ENCODE measurements at regions not wholly inside any gene's neighbourhood (a gene's known extent, or its start where the extent isn't known, plus 50 kb on each side); places are given as distances from the start of the nearest gene placed in this dataset.

DNA sequence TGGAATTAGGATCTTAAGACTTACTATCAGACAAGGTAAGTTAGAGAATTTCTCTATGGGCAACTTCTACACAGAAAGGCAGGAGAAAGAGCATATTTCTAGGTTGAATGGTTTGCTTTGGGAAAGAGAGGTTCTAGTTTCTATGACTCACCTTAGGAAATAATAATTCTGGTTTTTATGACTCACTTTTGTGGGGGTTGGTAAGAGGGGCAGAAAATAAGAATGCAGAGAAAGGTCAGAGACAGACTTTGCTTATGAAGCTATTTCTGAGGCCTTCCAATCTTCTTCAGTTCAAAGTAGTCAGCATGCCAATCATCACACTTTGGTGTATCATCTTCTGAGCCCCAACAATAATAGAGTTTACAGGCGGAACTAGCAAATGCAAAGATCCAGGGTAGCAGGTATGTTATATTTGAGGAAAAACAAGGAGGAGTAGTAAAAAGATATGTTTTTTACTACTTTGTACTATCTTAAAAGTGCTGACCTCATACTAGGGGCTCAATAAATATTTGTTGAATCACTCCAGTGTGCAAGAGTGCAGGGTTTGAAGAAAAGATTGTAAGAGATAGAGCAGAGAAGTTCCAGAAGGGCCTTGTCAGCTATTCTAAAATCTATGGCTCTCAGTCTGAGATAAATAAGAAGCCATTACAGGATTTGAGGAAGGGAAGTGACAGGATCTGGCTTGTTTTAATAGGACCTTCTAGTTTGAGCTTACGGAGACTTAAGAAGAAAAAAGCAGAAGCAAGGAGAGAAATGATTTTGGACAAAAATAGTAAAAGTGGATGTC is 56.7 kb upstream of the LRFN5 start:
- Histone ChIP-seq H3K79me2 (ENCODE audit: control insufficient read depth, insufficient read depth, low read length) (no peaks in the 10 kb centered on the region), H3K18ac (ENCODE audit: low read length) (no peak overlapping the region), H2AK5ac (ENCODE audit: low read length) (no peak overlapping the region), H2BK120ac (ENCODE audit: low read depth, low read length) (no peak overlapping the region), H4K8ac (ENCODE audit: low read depth, low read length) (no peak overlapping the region), H3K56ac (ENCODE audit: low read length) (no peak overlapping the region), H2BK5ac (ENCODE audit: low read length) (no peak overlapping the region), H3K27ac (ENCODE audit: low read depth, low read length) (no peak overlapping the region), H3K79me1 (ENCODE audit: low read length) (no peaks in the 10 kb centered on the region), H3K9ac (ENCODE audit: low read length) (no peak overlapping the region), H3K36me3 (ENCODE audit: control insufficient read depth, insufficient read depth, low read length) (no peaks in the 10 kb centered on the region), H3K4me1 (ENCODE audit: control insufficient read depth, low read depth, low read length) (no peaks in the 10 kb centered on the region), H3K23ac (ENCODE audit: low read length) (no peak overlapping the region), H4K5ac (ENCODE audit: low read length) (no peak overlapping the region), H2BK15ac (replicated peaks; ENCODE audit: low read depth) (no peak overlapping the region), H3K4ac (ENCODE audit: low read depth, low read length) (no peak overlapping the region), H3K4me3 (ENCODE audit: low read length) (no peak overlapping the region), H3K27me3 (ENCODE audit: insufficient read depth, low read length, poor library complexity) (no peaks in the 10 kb centered on the region), H3K4me2 (ENCODE audit: low read length) (no peak overlapping the region)
- no peak for DNase-seq
- no CpG with 5 or more reads among the region's 2 CpGs for WGBS (ENCODE audit: extremely low coverage, insufficient coverage, low lambda C conversion rate)

DNA sequence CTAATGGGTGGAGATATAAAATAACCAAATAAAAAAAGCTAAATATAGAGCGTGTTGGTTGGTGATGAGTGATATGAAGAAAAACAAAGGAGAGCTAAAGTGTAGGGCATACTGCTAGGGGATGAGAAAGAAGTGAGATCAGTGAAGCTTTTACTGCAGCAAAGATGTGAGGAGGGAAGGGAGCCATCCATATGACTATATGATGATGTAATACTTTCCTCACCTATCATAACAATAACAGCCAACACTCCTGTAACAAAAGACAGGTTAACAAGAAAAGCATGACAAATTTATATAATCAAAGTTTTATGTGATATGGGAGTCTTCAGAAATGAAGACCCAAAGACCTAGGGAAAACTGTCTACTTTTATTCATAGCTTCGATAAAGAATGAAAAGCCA is 57.4 kb upstream of the LRFN5 start:
- H4K5ac ChIP-seq (ENCODE audit: low read length) = no peak overlapping the region
- H3K4me3 ChIP-seq (ENCODE audit: low read length) = no peak overlapping the region
- no peaks in the 10 kb centered on the region for H3K36me3 ChIP-seq (ENCODE audit: control insufficient read depth, insufficient read depth, low read length)
- no peak overlapping the region for H3K56ac ChIP-seq (ENCODE audit: low read length)
- H3K79me2 ChIP-seq (ENCODE audit: control insufficient read depth, insufficient read depth, low read length) = no peaks in the 10 kb centered on the region
- no peaks in the 10 kb centered on the region for H3K27me3 ChIP-seq (ENCODE audit: insufficient read depth, low read length, poor library complexity)
- WGBS (ENCODE audit: extremely low coverage, insufficient coverage, low lambda C conversion rate) = 100% methylated on average over 1 of the region's 2 CpGs
- H3K79me1 ChIP-seq (ENCODE audit: low read length) = no peaks in the 10 kb centered on the region
- no peak overlapping the region for H2BK120ac ChIP-seq (ENCODE audit: low read depth, low read length)
- H3K4ac ChIP-seq (ENCODE audit: low read depth, low read length) = no peak overlapping the region
- no peaks in the 10 kb centered on the region for H3K4me1 ChIP-seq (ENCODE audit: control insufficient read depth, low read depth, low read length)
- H3K18ac ChIP-seq (ENCODE audit: low read length) = no peak overlapping the region
- H2BK15ac ChIP-seq (replicated peaks; ENCODE audit: low read depth) = no peak overlapping the region
- no peak overlapping the region for H3K9ac ChIP-seq (ENCODE audit: low read length)
- H2BK5ac ChIP-seq (ENCODE audit: low read length) = no peak overlapping the region
- H4K8ac ChIP-seq (ENCODE audit: low read depth, low read length) = no peak overlapping the region
- H2AK5ac ChIP-seq (ENCODE audit: low read length) = no peak overlapping the region
- no peak overlapping the region for H3K4me2 ChIP-seq (ENCODE audit: low read length)
- H3K27ac ChIP-seq (ENCODE audit: low read depth, low read length) = no peak overlapping the region
- no peak overlapping the region for H3K23ac ChIP-seq (ENCODE audit: low read length)
- DNase-seq = no peak

DNA sequence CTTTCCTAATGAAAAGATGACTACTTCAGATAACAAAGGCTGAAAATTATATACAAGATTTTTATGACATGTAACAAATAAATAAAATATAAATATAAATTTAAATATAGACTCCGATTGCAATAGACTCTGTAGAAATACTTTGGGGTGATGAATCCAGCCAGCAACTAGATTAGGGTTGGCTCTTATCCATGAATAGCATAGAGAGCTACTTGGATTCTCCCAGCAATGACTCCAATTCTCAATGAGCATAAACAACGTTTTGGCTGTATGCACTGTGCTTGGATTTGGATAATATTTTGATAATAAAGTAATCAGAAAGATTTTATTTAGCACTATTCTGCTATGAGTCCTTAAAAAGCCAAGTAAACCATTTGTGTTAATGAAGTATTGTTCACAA is 58.0 kb upstream of the LRFN5 start:
- H2BK5ac ChIP-seq (ENCODE audit: low read length) = no peak overlapping the region
- H3K9ac ChIP-seq (ENCODE audit: low read length) = no peak overlapping the region
- DNase-seq = no peak

DNA sequence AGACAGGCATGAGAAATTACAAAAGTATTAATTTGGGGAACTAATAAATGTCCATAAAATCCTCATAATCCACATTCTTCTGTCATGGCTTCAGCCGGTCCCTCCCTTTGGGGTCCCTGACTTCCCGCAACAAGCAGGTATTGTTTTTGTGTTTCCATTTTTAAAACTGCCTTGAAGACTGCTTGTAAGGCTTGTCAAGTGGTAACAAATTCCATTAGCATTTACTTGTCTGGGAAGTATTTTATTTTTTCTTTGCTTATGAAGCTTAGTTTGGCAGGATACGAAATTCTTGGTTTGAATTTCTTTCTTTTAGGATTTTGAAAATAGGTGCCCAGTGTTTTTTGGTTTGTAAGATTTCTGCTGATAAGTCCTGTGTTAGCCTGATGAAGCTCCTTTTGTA is 65.3 kb upstream of the LRFN5 start:
- no CpG with 5 or more reads among the region's 3 CpGs for WGBS (ENCODE audit: extremely low coverage, insufficient coverage, low lambda C conversion rate)
- no peak for DNase-seq
- H3K27me3 ChIP-seq (ENCODE audit: insufficient read depth, low read length, poor library complexity) = no peaks in the 10 kb centered on the region
- no peak overlapping the region for H3K4me2 ChIP-seq (ENCODE audit: low read length)
- no peak overlapping the region for H4K8ac ChIP-seq (ENCODE audit: low read depth, low read length)
- H2BK5ac ChIP-seq (ENCODE audit: low read length) = no peak overlapping the region
- H3K79me1 ChIP-seq (ENCODE audit: low read length) = no peaks in the 10 kb centered on the region
- H3K4me3 ChIP-seq (ENCODE audit: low read length) = no peak overlapping the region
- H3K23ac ChIP-seq (ENCODE audit: low read length) = no peak overlapping the region
- H2BK120ac ChIP-seq (ENCODE audit: low read depth, low read length) = no peak overlapping the region
- no peaks in the 10 kb centered on the region for H3K4me1 ChIP-seq (ENCODE audit: control insufficient read depth, low read depth, low read length)
- no peak overlapping the region for H2AK5ac ChIP-seq (ENCODE audit: low read length)
- H3K27ac ChIP-seq (ENCODE audit: low read depth, low read length) = no peak overlapping the region
- H3K56ac ChIP-seq (ENCODE audit: low read length) = no peak overlapping the region
- H3K4ac ChIP-seq (ENCODE audit: low read depth, low read length) = no peak overlapping the region
- no peaks in the 10 kb centered on the region for H3K79me2 ChIP-seq (ENCODE audit: control insufficient read depth, insufficient read depth, low read length)
- H4K5ac ChIP-seq (ENCODE audit: low read length) = no peak overlapping the region
- no peaks in the 10 kb centered on the region for H3K36me3 ChIP-seq (ENCODE audit: control insufficient read depth, insufficient read depth, low read length)
- no peak overlapping the region for H3K18ac ChIP-seq (ENCODE audit: low read length)
- no peak overlapping the region for H2BK15ac ChIP-seq (replicated peaks; ENCODE audit: low read depth)
- H3K9ac ChIP-seq (ENCODE audit: low read length) = no peak overlapping the region

More for the DNA sequence above, 58.0 kb upstream of the LRFN5 start:
- no peak overlapping the region for H3K27ac ChIP-seq (ENCODE audit: low read depth, low read length)
- H3K56ac ChIP-seq (ENCODE audit: low read length) = no peak overlapping the region
- WGBS (ENCODE audit: extremely low coverage, insufficient coverage, low lambda C conversion rate) = no CpG with 5 or more reads among the region's 2 CpGs
- H2AK5ac ChIP-seq (ENCODE audit: low read length) = no peak overlapping the region
- no peak overlapping the region for H2BK120ac ChIP-seq (ENCODE audit: low read depth, low read length)
- H3K36me3 ChIP-seq (ENCODE audit: control insufficient read depth, insufficient read depth, low read length) = no peaks in the 10 kb centered on the region
- no peak overlapping the region for H4K5ac ChIP-seq (ENCODE audit: low read length)
- no peak overlapping the region for H3K4ac ChIP-seq (ENCODE audit: low read depth, low read length)
- H3K79me1 ChIP-seq (ENCODE audit: low read length) = no peaks in the 10 kb centered on the region
- H3K4me3 ChIP-seq (ENCODE audit: low read length) = no peak overlapping the region
- H3K79me2 ChIP-seq (ENCODE audit: control insufficient read depth, insufficient read depth, low read length) = no peaks in the 10 kb centered on the region
- H4K8ac ChIP-seq (ENCODE audit: low read depth, low read length) = no peak overlapping the region
- H3K4me2 ChIP-seq (ENCODE audit: low read length) = no peak overlapping the region
- H3K23ac ChIP-seq (ENCODE audit: low read length) = no peak overlapping the region
- H3K4me1 ChIP-seq (ENCODE audit: control insufficient read depth, low read depth, low read length) = no peaks in the 10 kb centered on the region
- no peak overlapping the region for H3K18ac ChIP-seq (ENCODE audit: low read length)
- no peak overlapping the region for H2BK15ac ChIP-seq (replicated peaks; ENCODE audit: low read depth)
- H3K27me3 ChIP-seq (ENCODE audit: insufficient read depth, low read length, poor library complexity) = no peaks in the 10 kb centered on the region

DNA sequence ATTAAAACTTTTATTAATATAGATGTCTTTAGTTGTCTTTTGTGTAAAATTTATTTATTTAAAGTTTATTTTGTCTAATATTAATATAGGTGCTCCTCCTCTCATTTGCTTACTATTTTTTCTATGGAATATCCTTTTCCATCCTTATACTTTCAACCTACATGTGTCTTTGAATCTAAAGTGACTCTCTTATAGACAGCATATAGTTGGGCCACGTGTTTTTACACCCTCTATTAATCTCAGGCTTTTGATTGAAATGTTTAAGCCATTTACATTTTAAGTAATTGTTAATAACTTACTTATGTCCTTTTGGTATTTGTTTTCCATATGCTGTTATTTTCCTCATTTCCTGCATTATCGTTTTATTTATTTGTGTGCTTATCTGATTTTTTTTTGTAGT is 74.4 kb upstream of the LRFN5 start:
- H3K27me3 ChIP-seq (ENCODE audit: insufficient read depth, low read length, poor library complexity) = no peaks in the 10 kb centered on the region
- no peak overlapping the region for H2BK5ac ChIP-seq (ENCODE audit: low read length)
- H3K4me1 ChIP-seq (ENCODE audit: control insufficient read depth, low read depth, low read length) = no peaks in the 10 kb centered on the region
- H3K36me3 ChIP-seq (ENCODE audit: control insufficient read depth, insufficient read depth, low read length) = no peaks in the 10 kb centered on the region
- H3K4me3 ChIP-seq (ENCODE audit: low read length) = no peak overlapping the region
- no peak overlapping the region for H3K18ac ChIP-seq (ENCODE audit: low read length)
- H3K79me2 ChIP-seq (ENCODE audit: control insufficient read depth, insufficient read depth, low read length) = no peaks in the 10 kb centered on the region
- no peak overlapping the region for H3K4ac ChIP-seq (ENCODE audit: low read depth, low read length)
- no peak overlapping the region for H3K56ac ChIP-seq (ENCODE audit: low read length)
- H3K79me1 ChIP-seq (ENCODE audit: low read length) = no peaks in the 10 kb centered on the region
- no peak overlapping the region for H4K5ac ChIP-seq (ENCODE audit: low read length)
- no peak overlapping the region for H3K27ac ChIP-seq (ENCODE audit: low read depth, low read length)
- H4K8ac ChIP-seq (ENCODE audit: low read depth, low read length) = no peak overlapping the region
- H2BK120ac ChIP-seq (ENCODE audit: low read depth, low read length) = no peak overlapping the region
- no peak overlapping the region for H2AK5ac ChIP-seq (ENCODE audit: low read length)
- DNase-seq = no peak
- no peak overlapping the region for H3K23ac ChIP-seq (ENCODE audit: low read length)
- no peak overlapping the region for H3K4me2 ChIP-seq (ENCODE audit: low read length)
- no CpG with 5 or more reads among the region's 2 CpGs for WGBS (ENCODE audit: extremely low coverage, insufficient coverage, low lambda C conversion rate)
- H2BK15ac ChIP-seq (replicated peaks; ENCODE audit: low read depth) = no peak overlapping the region
- H3K9ac ChIP-seq (ENCODE audit: low read length) = no peak overlapping the region

DNA sequence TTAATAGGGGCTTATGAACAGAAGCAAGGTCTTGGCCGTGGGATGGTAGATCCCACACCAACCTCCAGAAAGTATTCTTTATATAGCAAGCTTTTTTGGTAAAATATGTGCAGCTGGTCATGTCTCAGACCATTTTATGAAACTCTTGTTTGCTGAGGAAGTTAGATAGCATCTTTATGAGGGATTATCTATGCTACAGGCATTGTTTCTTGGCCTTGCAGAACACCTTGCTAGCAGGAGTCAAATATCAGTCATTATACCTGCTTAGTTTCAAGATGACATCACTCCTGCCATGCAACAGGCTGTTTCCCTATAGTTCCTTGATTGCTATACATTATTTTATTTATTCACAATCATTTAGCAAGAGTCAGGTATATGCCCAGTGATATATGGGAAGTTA is 84.8 kb upstream of the LRFN5 start:
- Histone ChIP-seq H4K8ac (ENCODE audit: low read depth, low read length) (no peak overlapping the region), H2BK120ac (ENCODE audit: low read depth, low read length) (peak overlapping the region; percentile 21), H3K36me3 (ENCODE audit: control insufficient read depth, insufficient read depth, low read length) (no peaks in the 10 kb centered on the region), H3K18ac (ENCODE audit: low read length) (no peak overlapping the region), H2BK5ac (ENCODE audit: low read length) (no peak overlapping the region), H3K27ac (ENCODE audit: low read depth, low read length) (no peak overlapping the region), H2AK5ac (ENCODE audit: low read length) (no peak overlapping the region), H3K4me2 (ENCODE audit: low read length) (no peak overlapping the region), H3K4me3 (ENCODE audit: low read length) (no peak overlapping the region), H3K79me1 (ENCODE audit: low read length) (no peaks in the 10 kb centered on the region), H3K9ac (ENCODE audit: low read length) (no peak overlapping the region), H3K4ac (ENCODE audit: low read depth, low read length) (no peak overlapping the region), H3K56ac (ENCODE audit: low read length) (no peak overlapping the region), H4K5ac (ENCODE audit: low read length) (no peak overlapping the region), H3K4me1 (ENCODE audit: control insufficient read depth, low read depth, low read length) (no peaks in the 10 kb centered on the region), H3K23ac (ENCODE audit: low read length) (no peak overlapping the region), H3K27me3 (ENCODE audit: insufficient read depth, low read length, poor library complexity) (no peaks in the 10 kb centered on the region), H3K79me2 (ENCODE audit: control insufficient read depth, insufficient read depth, low read length) (no peaks in the 10 kb centered on the region), H2BK15ac (replicated peaks; ENCODE audit: low read depth) (no peak overlapping the region)
- DNase-seq = peak; percentile 11
- no CpG with 5 or more reads among the region's 1 CpG for WGBS (ENCODE audit: extremely low coverage, insufficient coverage, low lambda C conversion rate)

Measured in mesendoderm (in vitro differentiated cells).